ENCODE measurements at regions not wholly inside any gene's neighbourhood (a gene's known extent, or its start where the extent isn't known, plus 50 kb on each side); places are given as distances from the start of the nearest gene placed in this dataset.

GRCh38 chr18:55096263-55096951 lies 137.1 kb upstream of the CCDC68 start (continued):
- no peak for TF ChIP-seq ZBTB48 (tag by site-specific recombination; IDR thresholded peaks at IDR 0.05)
- TF ChIP-seq KLF16 (tag by site-specific recombination; IDR thresholded peaks at IDR 0.05): no peak
- TF ChIP-seq ZSCAN16 (tag by site-specific recombination; IDR thresholded peaks at IDR 0.05): no peak
- no peak for TF ChIP-seq ZNF670 (tag by site-specific recombination; IDR thresholded peaks at IDR 0.05; ENCODE audit: low read depth)
- no peak for TF ChIP-seq ZNF391 (tag by site-specific recombination; IDR thresholded peaks at IDR 0.05; ENCODE audit: borderline replicate concordance, low read depth)
- no peak for TF ChIP-seq ZFHX2 (tag by site-specific recombination; conservative IDR thresholded peaks at IDR 0.05)
- TF ChIP-seq ZSCAN4 (tag by site-specific recombination; IDR thresholded peaks at IDR 0.05): peak; percentile 80
- no peak for TF ChIP-seq ZNF521 (tag by site-specific recombination; IDR thresholded peaks at IDR 0.05)
- TF ChIP-seq KLF7 (tag by site-specific recombination; IDR thresholded peaks at IDR 0.05; ENCODE audit: borderline replicate concordance): no peak
- no peak for TF ChIP-seq IKZF3 (tag by site-specific recombination; IDR thresholded peaks at IDR 0.05)
- no peak for TF ChIP-seq ZNF548 (tag by site-specific recombination; IDR thresholded peaks at IDR 0.05)
- no peak for TF ChIP-seq ZNF211 (tag by site-specific recombination; IDR thresholded peaks at IDR 0.05; ENCODE audit: low read depth)
- TF ChIP-seq ZNF610 (tag by site-specific recombination; IDR thresholded peaks at IDR 0.05; ENCODE audit: borderline replicate concordance): no peak
- TF ChIP-seq ZNF623 (tag by site-specific recombination; IDR thresholded peaks at IDR 0.05): no peak
- no peak for TF ChIP-seq ZNF157 (tag by site-specific recombination; IDR thresholded peaks at IDR 0.05)

DNA sequence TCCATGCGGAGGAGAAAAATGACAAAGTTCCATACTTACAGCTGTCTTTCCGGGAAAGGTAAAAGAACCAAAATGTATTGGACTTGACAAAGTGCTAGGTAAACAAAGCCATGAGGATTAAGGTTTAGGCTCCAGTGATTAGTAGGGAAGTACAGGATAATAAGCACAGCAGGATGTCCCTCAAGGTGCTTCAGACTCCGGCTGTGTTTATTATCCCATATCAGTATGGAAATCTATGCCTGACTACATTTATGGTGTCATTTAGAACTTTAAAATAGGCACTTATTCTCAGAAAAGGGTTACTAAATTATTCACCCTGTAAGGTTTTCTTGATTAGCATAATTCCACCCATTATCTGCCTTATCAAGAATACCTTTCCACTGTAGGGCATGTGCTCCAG lies 136.3 kb upstream of the CCDC68 start:
- Histone ChIP-seq H3K4me3 (ENCODE audit: low read depth, low read length) (no peak overlapping the region), H3K4me1 (ENCODE audit: control insufficient read depth, insufficient read depth, low read length) (peaks cover 38% of the 10 kb centered on the region), H3K36me3 (ENCODE audit: control insufficient read depth in 2 of 2, insufficient read depth in 1 of 2, low read length in 2 of 2) (no peaks in the 10 kb centered on the region), H3K27ac (ENCODE audit: extremely low read depth, low read depth, low read length) (peak overlapping the region; percentile 27), H3K9me3 (ENCODE audit: control insufficient read depth, insufficient read depth, low read depth, low read length) (no peaks in the 10 kb centered on the region)
- ChIA-PET CTCF (interaction anchor here (1.2 kb wide), 1 partner anchor 90 kb away, joined by 3 read pairs; no protein-coding TSS in a partner anchor), POLR2A (no interaction called here)
- TF ChIP-seq ZNF280D (tag by site-specific recombination; IDR thresholded peaks at IDR 0.05) (no peak), KLF8 (tag by site-specific recombination; IDR thresholded peaks at IDR 0.05) (peak; percentile 26; the same call in 1 of the 2 replicates), WT1 (tag by site-specific recombination; IDR thresholded peaks at IDR 0.05) (peak; percentile 42), ZNF837 (tag by site-specific recombination; IDR thresholded peaks at IDR 0.05) (no peak), ZNF785 (tag by site-specific recombination; IDR thresholded peaks at IDR 0.05) (no peak), ZXDB (tag by site-specific recombination; IDR thresholded peaks at IDR 0.05) (no peak), SP7 (tag by site-specific recombination; IDR thresholded peaks at IDR 0.05) (peak; percentile 57), ZNF366 (tag by site-specific recombination; conservative IDR thresholded peaks at IDR 0.05) (no peak), ZNF664 (tag by site-specific recombination; IDR thresholded peaks at IDR 0.05) (no peak), TCF7L2 (IDR thresholded peaks at IDR 0.05; ENCODE audit: borderline replicate concordance, low read depth, low read length) (peak; percentile 65; the same call in 1 of the 2 replicates), SALL2 (tag by site-specific recombination; IDR thresholded peaks at IDR 0.05; ENCODE audit: borderline replicate concordance) (no peak), ZNF629 (tag by site-specific recombination; IDR thresholded peaks at IDR 0.05) (peak; percentile 56; the same call in 1 of the 2 replicates), ZBTB48 (tag by site-specific recombination; IDR thresholded peaks at IDR 0.05) (no peak), ZNF175 (tag by site-specific recombination; IDR thresholded peaks at IDR 0.05) (no peak)
- TF ChIP-seq, protein P1, sequence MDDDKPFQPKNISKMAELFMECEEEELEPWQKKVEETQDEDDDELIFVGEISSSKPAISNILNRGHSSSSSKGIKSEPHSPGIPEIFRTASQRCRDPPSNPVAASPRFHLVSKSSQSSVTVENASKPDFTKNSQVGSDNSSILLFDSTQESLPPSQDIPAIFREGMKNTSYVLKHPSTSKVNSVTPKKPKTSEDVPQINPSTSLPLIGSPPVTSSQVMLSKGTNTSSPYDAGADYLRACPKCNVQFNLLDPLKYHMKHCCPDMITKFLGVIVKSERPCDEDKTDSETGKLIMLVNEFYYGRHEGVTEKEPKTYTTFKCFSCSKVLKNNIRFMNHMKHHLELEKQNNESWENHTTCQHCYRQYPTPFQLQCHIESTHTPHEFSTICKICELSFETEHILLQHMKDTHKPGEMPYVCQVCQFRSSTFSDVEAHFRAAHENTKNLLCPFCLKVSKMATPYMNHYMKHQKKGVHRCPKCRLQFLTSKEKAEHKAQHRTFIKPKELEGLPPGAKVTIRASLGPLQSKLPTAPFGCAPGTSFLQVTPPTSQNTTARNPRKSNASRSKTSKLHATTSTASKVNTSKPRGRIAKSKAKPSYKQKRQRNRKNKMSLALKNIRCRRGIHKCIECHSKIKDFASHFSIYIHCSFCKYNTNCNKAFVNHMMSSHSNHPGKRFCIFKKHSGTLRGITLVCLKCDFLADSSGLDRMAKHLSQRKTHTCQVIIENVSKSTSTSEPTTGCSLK (tag by site-specific recombination; IDR thresholded peaks at IDR 0.05): no peak
- TF ChIP-seq, protein P2, sequence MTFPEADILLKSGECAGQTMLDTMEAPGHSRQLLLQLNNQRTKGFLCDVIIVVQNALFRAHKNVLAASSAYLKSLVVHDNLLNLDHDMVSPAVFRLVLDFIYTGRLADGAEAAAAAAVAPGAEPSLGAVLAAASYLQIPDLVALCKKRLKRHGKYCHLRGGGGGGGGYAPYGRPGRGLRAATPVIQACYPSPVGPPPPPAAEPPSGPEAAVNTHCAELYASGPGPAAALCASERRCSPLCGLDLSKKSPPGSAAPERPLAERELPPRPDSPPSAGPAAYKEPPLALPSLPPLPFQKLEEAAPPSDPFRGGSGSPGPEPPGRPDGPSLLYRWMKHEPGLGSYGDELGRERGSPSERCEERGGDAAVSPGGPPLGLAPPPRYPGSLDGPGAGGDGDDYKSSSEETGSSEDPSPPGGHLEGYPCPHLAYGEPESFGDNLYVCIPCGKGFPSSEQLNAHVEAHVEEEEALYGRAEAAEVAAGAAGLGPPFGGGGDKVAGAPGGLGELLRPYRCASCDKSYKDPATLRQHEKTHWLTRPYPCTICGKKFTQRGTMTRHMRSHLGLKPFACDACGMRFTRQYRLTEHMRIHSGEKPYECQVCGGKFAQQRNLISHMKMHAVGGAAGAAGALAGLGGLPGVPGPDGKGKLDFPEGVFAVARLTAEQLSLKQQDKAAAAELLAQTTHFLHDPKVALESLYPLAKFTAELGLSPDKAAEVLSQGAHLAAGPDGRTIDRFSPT (tag by site-specific recombination; IDR thresholded peaks at IDR 0.05): 0 out of 2 replicates have a peak, but pooled peaks have one; percentile 27

Data from HEK293 (cell line).